WI38 (cell line): ENCODE measurements at regions not wholly inside any gene's neighbourhood (a gene's known extent, or its start where the extent isn't known, plus 50 kb on each side); places are given as distances from the start of the nearest gene placed in this dataset.
A peak's percentile ranks its signal among the peaks of the same experiment; 100 is the strongest.

ENCODE experiments used
- H3K4me3 ChIP-seq: 2 replicates; pipeline ENCODE4 v1.5.1; 2011; ENCODE audit warnings: low read depth, mild to moderate bottlenecking, control low read depth, low read length
- CTCF ChIP-seq: IDR thresholded peaks from 2 replicates; pipeline ENCODE4 v1.5.1; 2012; ENCODE audit warnings: low read depth, mild to moderate bottlenecking, control low read depth, low read length

- H3K4me3 ChIP-seq: no peak overlapping the region
- TF ChIP-seq CTCF: no peak
Observed at GRCh38 chr4:4697584-4697983, 155.7 kb upstream of the STX18 start.

- TF ChIP-seq CTCF: no peak
Observed at GRCh38 chr4:4696530-4696929, 154.7 kb upstream of the STX18 start.

GRCh38 chr4:4695497-4695896 lies 153.6 kb upstream of the STX18 start:
- H3K4me3 ChIP-seq: no peak overlapping the region
- no peak for TF ChIP-seq CTCF

More at GRCh38 chr4:4696530-4696929, 154.7 kb upstream of the STX18 start:
- H3K4me3 ChIP-seq: no peak overlapping the region

- no peak for TF ChIP-seq CTCF
Observed at GRCh38 chr4:4694827-4695226, 153.0 kb upstream of the STX18 start.

GRCh38 chr4:4694296-4694772 lies 152.5 kb upstream of the STX18 start:
- TF ChIP-seq CTCF: 0 out of 2 replicates have a peak, but pooled peaks have one; percentile 15
- no peak overlapping the region for H3K4me3 ChIP-seq

More at GRCh38 chr4:4694827-4695226, 153.0 kb upstream of the STX18 start:
- H3K4me3 ChIP-seq: no peak overlapping the region

GRCh38 chr4:4693755-4694295 lies 152.0 kb upstream of the STX18 start:
- no peak overlapping the region for H3K4me3 ChIP-seq
- TF ChIP-seq CTCF: no peak

- no peak for TF ChIP-seq CTCF
Observed at GRCh38 chr4:4693258-4693657, 151.4 kb upstream of the STX18 start.

More at GRCh38 chr4:4693258-4693657, 151.4 kb upstream of the STX18 start:
- no peak overlapping the region for H3K4me3 ChIP-seq
